HepG2 (cell line): ENCODE measurements at regions not wholly inside any gene's neighbourhood (a gene's known extent, or its start where the extent isn't known, plus 50 kb on each side); places are given as distances from the start of the nearest gene placed in this dataset.

Experiments used
- ATAC-seq: fragments of 200-7000 bp; cut with Tn5 transposase; 3 replicates; pipeline ENCODE4 v1.9.1; 2020; ENCODE audit warnings: mild to moderate bottlenecking, moderate library complexity
- BruUV-seq: library from RNA; stranded (reverse); fragments of 400-500 nt; replicated peaks from 2 replicates; lab custom pipeline; 2021; lab: Mats Ljungman, UMichigan
- CTCF ChIA-PET: fragments of 300-600 bp; formaldehyde crosslinking; extraction: SDS; loops from one replicate; lab custom pipeline; 2021; ENCODE audit warnings: low total read pairs, inconsistent platforms, low intra/inter-chr PET ratio; lab: Yijun Ruan, JAX
- POLR2A ChIA-PET: fragments of 350-600 bp; sonication (Branson Sonifier 250); formaldehyde crosslinking; loops from one replicate; lab custom pipeline; 2020; ENCODE audit warnings: antibody characterized with exemption, inconsistent platforms; lab: Yijun Ruan, JAX
- DNase-seq: peaks from one replicate; pipeline ENCODE4 v3.0.0-alpha.2; 2015; ENCODE audit warnings: low spot score
- FAIRE-seq: peaks from 3 replicates; lab custom pipeline; 2011; peaks lifted over from hg19 to GRCh38; lab: Jason Lieb, UNC
- H2AFZ ChIP-seq: one replicate; pipeline ENCODE4 v1.6.1; 2011; ENCODE audit warnings: low read length, inconsistent platforms
- H3K27ac ChIP-seq: fragments of 300-600 bp; 3 replicates; pipeline ENCODE4 v1.8.0; 2011; ENCODE audit warnings: mixed run types, mild to moderate bottlenecking, mixed read lengths, low read length, inconsistent platforms; ENCODE audit not compliant: insufficient read depth; ENCODE audit errors: extremely low read length
- H3K27me3 ChIP-seq, 2 experiments: fragments of 200-600 bp in 1 of 2; 2 replicates in 1 of 2; 3 replicates in 1 of 2; pipeline versions ENCODE4 v1.6.0 to v1.8.0; 2011; ENCODE audit warnings: low read length in 2 of 2, mild to moderate bottlenecking in 2 of 2, moderate library complexity in 2 of 2, inconsistent platforms in 1 of 2; ENCODE audit not compliant: insufficient read depth in 2 of 2, control insufficient read depth in 1 of 2
- H3K36me3 ChIP-seq, 2 experiments: fragments of 200-600 bp in 1 of 2; replicated peaks in 1 of 2; 2 replicates in 1 of 2; 3 replicates in 1 of 2; pipeline versions ENCODE4 v1.5.1 to v1.8.0; 2011; ENCODE audit warnings: low read length in 2 of 2, inconsistent platforms in 1 of 2; ENCODE audit not compliant: insufficient read depth in 2 of 2, control insufficient read depth in 1 of 2
- H3K4me1 ChIP-seq: 2 replicates; pipeline ENCODE4 v1.5.1; 2012; ENCODE audit warnings: low read length, inconsistent platforms; ENCODE audit not compliant: insufficient read depth
- H3K4me2 ChIP-seq: 2 replicates; pipeline ENCODE4 v1.6.0; 2011; ENCODE audit warnings: low read depth, low read length, inconsistent platforms
- H3K4me3 ChIP-seq, 3 experiments: fragments of 200-600 bp in 1 of 3; sonication (generic), shearing (Covaris generic) in 1 of 3; replicated peaks in 1 of 3; 2 replicates each; pipeline ENCODE4 v1.5.1; 2011 to 2016; ENCODE audit warnings: low read length in 3 of 3, inconsistent platforms in 2 of 3, low read depth in 2 of 3, mild to moderate bottlenecking in 2 of 3, control low read depth in 1 of 3, mixed read lengths in 1 of 3; ENCODE audit not compliant: insufficient read depth in 1 of 3
- H3K79me2 ChIP-seq: one replicate; pipeline ENCODE4 v1.6.1; 2011; ENCODE audit warnings: low read length, inconsistent platforms; ENCODE audit not compliant: insufficient read depth
- H3K9ac ChIP-seq: 2 replicates; pipeline ENCODE4 v1.6.0; 2011; ENCODE audit warnings: mild to moderate bottlenecking, low read depth, low read length, inconsistent platforms; ENCODE audit not compliant: insufficient read depth
- H3K9me3 ChIP-seq: 2 replicates; pipeline ENCODE4 v1.5.1; 2012; ENCODE audit warnings: mild to moderate bottlenecking, low read length
- H4K20me1 ChIP-seq: 2 replicates; pipeline ENCODE4 v1.6.0; 2011; ENCODE audit warnings: inconsistent platforms, mild to moderate bottlenecking, low read length, moderate library complexity; ENCODE audit not compliant: insufficient read depth
- CEBPB ChIP-seq: IDR thresholded peaks from 2 replicates; pipeline ENCODE4 v1.6.1; 2011; ENCODE audit warnings: low read depth, low read length, improper control_type of control experiment, borderline replicate concordance
- PRPF4 ChIP-seq: fragments of 200-400 bp; formaldehyde crosslinking; IDR thresholded peaks from 2 replicates; pipeline ENCODE4 v1.6.1; 2016; ENCODE audit warnings: low read length, low read depth; ENCODE audit not compliant: poor library complexity, severe bottlenecking
- ZNF17 ChIP-seq: sonication (generic); formaldehyde crosslinking; IDR thresholded peaks from 2 replicates; pipeline ENCODE4 v1.5.0; 2020; ENCODE audit warnings: mild to moderate bottlenecking, missing genetic modification reagents
- ZNF496 ChIP-seq: sonication (generic); formaldehyde crosslinking; IDR thresholded peaks from 2 replicates; pipeline ENCODE4 v1.8.1; 2023; ENCODE audit warnings: mild to moderate bottlenecking, moderate library complexity, missing genetic modification reagents; ENCODE audit not compliant: insufficient replicate concordance
- ZNF569 ChIP-seq: sonication (generic); formaldehyde crosslinking; IDR thresholded peaks from 2 replicates; pipeline ENCODE4 v1.5.0; 2020; ENCODE audit warnings: mild to moderate bottlenecking, missing genetic modification reagents, moderate library complexity, borderline replicate concordance
- ZNF772 ChIP-seq: sonication (generic); formaldehyde crosslinking; IDR thresholded peaks from 2 replicates; pipeline ENCODE4 v1.5.0; 2020; ENCODE audit warnings: mild to moderate bottlenecking, missing genetic modification reagents
- ZNF790 ChIP-seq: sonication (generic); formaldehyde crosslinking; IDR thresholded peaks from 2 replicates; pipeline ENCODE4 v1.8.0; 2022; ENCODE audit warnings: missing genetic modification reagents, mild to moderate bottlenecking, borderline replicate concordance
- WGBS: methylation state at CpG from one replicate; pipeline ENCODE4 v1.1.6; 2017; ENCODE audit warnings: low lambda C conversion rate; 5-methylcytosine and 5-hydroxymethylcytosine counted together
- in situ Hi-C: cut with HindIII; loops from 2 replicates; pipeline ENCODE4 v1.10.0; 2017; ENCODE audit warnings: low pct_unique_long_range_greater_than_20kb; ENCODE audit not compliant: extremely low pct_ligation_motif_present
- intact Hi-C: fragments of 100-400 bp; cut with micrococcal nuclease; formaldehyde crosslinking; loops from one replicate; pipeline ENCODE4 v1.10.0; 2022; ENCODE audit not compliant: unreplicated experiment
- TF ChIP-seq, protein P1 (sequence below): sonication (generic); formaldehyde crosslinking; IDR thresholded peaks from 2 replicates; pipeline ENCODE4 v1.9.0; 2021; ENCODE audit warnings: missing genetic modification reagents, mild to moderate bottlenecking, borderline replicate concordance
- TF ChIP-seq, protein P2 (sequence below): IDR thresholded peaks from 2 replicates; pipeline ENCODE4 v1.4.0; 2020; ENCODE audit warnings: mild to moderate bottlenecking, missing genetic modification reagents
- TF ChIP-seq, protein P3 (sequence below): sonication (generic); formaldehyde crosslinking; IDR thresholded peaks from 2 replicates; pipeline ENCODE4 v1.4.0; 2020; ENCODE audit warnings: low read depth, mild to moderate bottlenecking, missing genetic modification reagents

DNA sequence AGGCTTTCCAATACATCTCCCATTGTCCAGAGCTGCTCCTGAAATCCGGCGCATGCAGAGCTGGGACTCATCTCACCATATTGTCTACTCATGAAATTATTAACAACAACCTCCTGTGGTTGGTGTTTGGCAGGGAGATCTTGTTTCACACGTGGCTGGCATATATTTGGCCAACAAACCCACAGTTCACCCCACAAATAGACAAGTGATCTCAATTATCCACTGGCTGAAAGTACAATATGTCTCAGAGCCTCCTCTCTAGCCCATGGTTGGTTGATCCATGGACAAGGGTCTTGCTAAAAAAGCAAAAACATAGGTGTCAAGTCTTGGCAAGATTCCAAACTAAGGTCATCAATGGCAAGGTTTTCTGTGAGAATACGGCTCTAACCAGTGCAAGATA is 386.9 kb downstream of the ETS1 start:
- ATAC-seq (no peak), FAIRE-seq (no peak), DNase-seq (no peak)
- TF ChIP-seq, protein P1, sequence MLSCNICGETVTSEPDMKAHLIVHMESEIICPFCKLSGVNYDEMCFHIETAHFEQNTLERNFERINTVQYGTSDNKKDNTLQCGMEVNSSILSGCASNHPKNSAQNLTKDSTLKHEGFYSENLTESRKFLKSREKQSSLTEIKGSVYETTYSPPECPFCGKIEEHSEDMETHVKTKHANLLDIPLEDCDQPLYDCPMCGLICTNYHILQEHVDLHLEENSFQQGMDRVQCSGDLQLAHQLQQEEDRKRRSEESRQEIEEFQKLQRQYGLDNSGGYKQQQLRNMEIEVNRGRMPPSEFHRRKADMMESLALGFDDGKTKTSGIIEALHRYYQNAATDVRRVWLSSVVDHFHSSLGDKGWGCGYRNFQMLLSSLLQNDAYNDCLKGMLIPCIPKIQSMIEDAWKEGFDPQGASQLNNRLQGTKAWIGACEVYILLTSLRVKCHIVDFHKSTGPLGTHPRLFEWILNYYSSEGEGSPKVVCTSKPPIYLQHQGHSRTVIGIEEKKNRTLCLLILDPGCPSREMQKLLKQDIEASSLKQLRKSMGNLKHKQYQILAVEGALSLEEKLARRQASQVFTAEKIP: no peak
- no peak for TF ChIP-seq PRPF4
- TF ChIP-seq ZNF17 (CRISPR knock-in tag): no peak
- TF ChIP-seq, protein P2, sequence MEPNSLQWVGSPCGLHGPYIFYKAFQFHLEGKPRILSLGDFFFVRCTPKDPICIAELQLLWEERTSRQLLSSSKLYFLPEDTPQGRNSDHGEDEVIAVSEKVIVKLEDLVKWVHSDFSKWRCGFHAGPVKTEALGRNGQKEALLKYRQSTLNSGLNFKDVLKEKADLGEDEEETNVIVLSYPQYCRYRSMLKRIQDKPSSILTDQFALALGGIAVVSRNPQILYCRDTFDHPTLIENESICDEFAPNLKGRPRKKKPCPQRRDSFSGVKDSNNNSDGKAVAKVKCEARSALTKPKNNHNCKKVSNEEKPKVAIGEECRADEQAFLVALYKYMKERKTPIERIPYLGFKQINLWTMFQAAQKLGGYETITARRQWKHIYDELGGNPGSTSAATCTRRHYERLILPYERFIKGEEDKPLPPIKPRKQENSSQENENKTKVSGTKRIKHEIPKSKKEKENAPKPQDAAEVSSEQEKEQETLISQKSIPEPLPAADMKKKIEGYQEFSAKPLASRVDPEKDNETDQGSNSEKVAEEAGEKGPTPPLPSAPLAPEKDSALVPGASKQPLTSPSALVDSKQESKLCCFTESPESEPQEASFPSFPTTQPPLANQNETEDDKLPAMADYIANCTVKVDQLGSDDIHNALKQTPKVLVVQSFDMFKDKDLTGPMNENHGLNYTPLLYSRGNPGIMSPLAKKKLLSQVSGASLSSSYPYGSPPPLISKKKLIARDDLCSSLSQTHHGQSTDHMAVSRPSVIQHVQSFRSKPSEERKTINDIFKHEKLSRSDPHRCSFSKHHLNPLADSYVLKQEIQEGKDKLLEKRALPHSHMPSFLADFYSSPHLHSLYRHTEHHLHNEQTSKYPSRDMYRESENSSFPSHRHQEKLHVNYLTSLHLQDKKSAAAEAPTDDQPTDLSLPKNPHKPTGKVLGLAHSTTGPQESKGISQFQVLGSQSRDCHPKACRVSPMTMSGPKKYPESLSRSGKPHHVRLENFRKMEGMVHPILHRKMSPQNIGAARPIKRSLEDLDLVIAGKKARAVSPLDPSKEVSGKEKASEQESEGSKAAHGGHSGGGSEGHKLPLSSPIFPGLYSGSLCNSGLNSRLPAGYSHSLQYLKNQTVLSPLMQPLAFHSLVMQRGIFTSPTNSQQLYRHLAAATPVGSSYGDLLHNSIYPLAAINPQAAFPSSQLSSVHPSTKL (CRISPR knock-in tag): no peak
- TF ChIP-seq ZNF790 (CRISPR knock-in tag): no peak
- TF ChIP-seq ZNF772: no peak
- no peak for TF ChIP-seq CEBPB
- no peak for TF ChIP-seq ZNF496 (CRISPR knock-in tag)
- no peak for TF ChIP-seq ZNF569 (CRISPR knock-in tag)
- TF ChIP-seq, protein P3, sequence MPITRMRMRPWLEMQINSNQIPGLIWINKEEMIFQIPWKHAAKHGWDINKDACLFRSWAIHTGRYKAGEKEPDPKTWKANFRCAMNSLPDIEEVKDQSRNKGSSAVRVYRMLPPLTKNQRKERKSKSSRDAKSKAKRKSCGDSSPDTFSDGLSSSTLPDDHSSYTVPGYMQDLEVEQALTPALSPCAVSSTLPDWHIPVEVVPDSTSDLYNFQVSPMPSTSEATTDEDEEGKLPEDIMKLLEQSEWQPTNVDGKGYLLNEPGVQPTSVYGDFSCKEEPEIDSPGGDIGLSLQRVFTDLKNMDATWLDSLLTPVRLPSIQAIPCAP (CRISPR knock-in tag): no peak
- ChIA-PET CTCF (no interaction called here), POLR2A (no interaction called here)
- intact Hi-C loops: no loop called here
- no peak overlapping the region for H3K9ac ChIP-seq
- BruUV-seq: no TSS peak
- 41% methylated on average over 4 of the region's 4 CpGs for WGBS
- H3K27me3 ChIP-seq: no peaks in the 10 kb centered on the region
- no peaks in the 10 kb centered on the region for H3K4me1 ChIP-seq
- no peak overlapping the region for H2AFZ ChIP-seq
- H3K27ac ChIP-seq: no peak overlapping the region
- no peaks in the 10 kb centered on the region for H3K36me3 ChIP-seq
- no peaks in the 10 kb centered on the region for H3K79me2 ChIP-seq
- H4K20me1 ChIP-seq: no peaks in the 10 kb centered on the region
- H3K4me3 ChIP-seq: no peak overlapping the region
- in situ Hi-C loops: no loop called here
- no peak overlapping the region for H3K4me2 ChIP-seq
- no peaks in the 10 kb centered on the region for H3K9me3 ChIP-seq
